SU-DHL-6 (cell line): ENCODE measurements at regions not wholly inside any gene's neighbourhood (a gene's known extent, or its start where the extent isn't known, plus 50 kb on each side); places are given as distances from the start of the nearest gene placed in this dataset.

ENCODE experiments used
- H2AFZ ChIP-seq: fragments of 200-600 bp; sonication (generic); 2 replicates; pipeline ENCODE4 v1.6.1; 2014; ENCODE audit warnings: low read depth, mild to moderate bottlenecking, moderate library complexity, mixed read lengths, antibody characterized with exemption, low read length; ENCODE audit not compliant: severe bottlenecking
- H3F3A ChIP-seq: fragments of 200-600 bp; shearing (Covaris generic); 2 replicates; pipeline ENCODE4 v1.6.0; 2016; ENCODE audit warnings: antibody characterized with exemption, mild to moderate bottlenecking; ENCODE audit not compliant: insufficient read depth
- H3K27ac ChIP-seq: fragments of 200-600 bp; sonication (generic); 2 replicates; pipeline ENCODE4 v1.5.1; 2016; ENCODE audit warnings: low read depth, mild to moderate bottlenecking, low read length, moderate library complexity, mixed read lengths
- H3K27me3 ChIP-seq: fragments of 200-600 bp; sonication (generic), shearing (Covaris generic); 2 replicates; pipeline ENCODE4 v1.6.0; 2014; ENCODE audit warnings: mild to moderate bottlenecking, low read length
- H3K36me3 ChIP-seq: fragments of 200-600 bp; sonication (generic); 2 replicates; pipeline ENCODE4 v1.6.1; 2014; ENCODE audit warnings: mild to moderate bottlenecking, low read length, mixed read lengths
- H3K4me2 ChIP-seq: fragments of 300-600, 200-600 bp; shearing (Covaris generic), sonication (generic); 2 replicates; pipeline ENCODE4 v1.6.0; 2014; ENCODE audit warnings: low read length, low read depth, mild to moderate bottlenecking; ENCODE audit not compliant: poor library complexity, severe bottlenecking
- H3K4me3 ChIP-seq: fragments of 200-600 bp; sonication (generic); 2 replicates; pipeline ENCODE4 v1.5.1; 2014; ENCODE audit warnings: antibody characterized with exemption, low read length, mild to moderate bottlenecking, mixed read lengths; ENCODE audit not compliant: insufficient read depth, poor library complexity, severe bottlenecking
- H3K79me2 ChIP-seq: fragments of 200-600 bp; sonication (generic); 2 replicates; pipeline ENCODE4 v1.6.1; 2014; ENCODE audit warnings: mild to moderate bottlenecking, low read length, moderate library complexity; ENCODE audit not compliant: insufficient read depth
- H3K9ac ChIP-seq: fragments of 200-600 bp; sonication (generic); 2 replicates; pipeline ENCODE4 v1.7.0; 2014; ENCODE audit warnings: mild to moderate bottlenecking, low read length
- H3K9me2 ChIP-seq: fragments of 200-600 bp; sonication (generic); replicated peaks from 2 replicates; pipeline ENCODE4 v1.6.1; 2014; ENCODE audit warnings: low read length; ENCODE audit not compliant: insufficient read depth
- H3K9me3 ChIP-seq: fragments of 200-600 bp; sonication (generic); 2 replicates; pipeline ENCODE4 v1.6.1; 2014; ENCODE audit warnings: low read length, mixed read lengths; ENCODE audit not compliant: insufficient read depth
- H4K20me1 ChIP-seq: fragments of 200-600 bp; sonication (generic); 2 replicates; pipeline ENCODE4 v1.6.1; 2014; ENCODE audit warnings: low read depth, mild to moderate bottlenecking, antibody characterized with exemption, low read length, moderate library complexity, mixed read lengths
- CTCF ChIP-seq: fragments of 200-600 bp; sonication (generic); IDR thresholded peaks from one replicate; pipeline ENCODE4 v1.5.1; 2017; ENCODE audit warnings: antibody characterized with exemption, mild to moderate bottlenecking, low read length, moderate library complexity; ENCODE audit not compliant: insufficient read depth, poor library complexity, severe bottlenecking
- EZH2phosphoT487 ChIP-seq: fragments of 200-600 bp; sonication (generic), shearing (Covaris generic); conservative IDR thresholded peaks from 2 replicates; pipeline ENCODE4 v1.6.1; 2018; ENCODE audit warnings: mild to moderate bottlenecking, antibody characterized with exemption, low read length, moderate library complexity, mixed read lengths

- H3F3A ChIP-seq = no peaks in the 10 kb centered on the region
- H3K36me3 ChIP-seq = no peaks in the 10 kb centered on the region
- H3K9me2 ChIP-seq = no peaks in the 10 kb centered on the region
- no peak overlapping the region for H3K4me3 ChIP-seq
- H3K79me2 ChIP-seq = no peaks in the 10 kb centered on the region
- TF ChIP-seq CTCF = no peak
- no peak for TF ChIP-seq EZH2phosphoT487
- H2AFZ ChIP-seq = no peak overlapping the region
- H3K9ac ChIP-seq = no peak overlapping the region
- no peaks in the 10 kb centered on the region for H4K20me1 ChIP-seq
- H3K4me2 ChIP-seq = no peak overlapping the region
- H3K27me3 ChIP-seq = no peaks in the 10 kb centered on the region
- H3K9me3 ChIP-seq = no peaks in the 10 kb centered on the region
- no peak overlapping the region for H3K27ac ChIP-seq
Measured at GRCh38 chr13:104045907-104046306, 979.7 kb upstream of the SLC10A2 start.

- Histone ChIP-seq H3F3A (no peaks in the 10 kb centered on the region), H3K27ac (no peak overlapping the region), H4K20me1 (no peaks in the 10 kb centered on the region), H3K79me2 (no peaks in the 10 kb centered on the region), H3K9me2 (no peaks in the 10 kb centered on the region), H2AFZ (no peak overlapping the region), H3K4me2 (no peak overlapping the region), H3K36me3 (no peaks in the 10 kb centered on the region), H3K4me3 (no peak overlapping the region), H3K9ac (no peak overlapping the region), H3K9me3 (no peaks in the 10 kb centered on the region), H3K27me3 (no peaks in the 10 kb centered on the region)
- TF ChIP-seq CTCF (no peak), EZH2phosphoT487 (no peak)
Measured at GRCh38 chr13:104043184-104043583, 977.0 kb upstream of the SLC10A2 start.

GRCh38 chr13:104034891-104035290 lies 968.7 kb upstream of the SLC10A2 start:
- no peak overlapping the region for H3K9ac ChIP-seq
- TF ChIP-seq EZH2phosphoT487 = no peak
- no peak for TF ChIP-seq CTCF
- no peak overlapping the region for H3K27ac ChIP-seq
- no peaks in the 10 kb centered on the region for H3K9me3 ChIP-seq
- H3K4me2 ChIP-seq = no peak overlapping the region
- no peaks in the 10 kb centered on the region for H3K36me3 ChIP-seq
- no peak overlapping the region for H3K4me3 ChIP-seq
- H3K9me2 ChIP-seq = no peaks in the 10 kb centered on the region
- H3F3A ChIP-seq = no peaks in the 10 kb centered on the region
- H4K20me1 ChIP-seq = no peaks in the 10 kb centered on the region
- no peaks in the 10 kb centered on the region for H3K79me2 ChIP-seq
- H3K27me3 ChIP-seq = no peaks in the 10 kb centered on the region
- H2AFZ ChIP-seq = no peak overlapping the region
